ENCODE measurements at regions not wholly inside any gene's neighbourhood (a gene's known extent, or its start where the extent isn't known, plus 50 kb on each side); places are given as distances from the start of the nearest gene placed in this dataset.

GRCh38 chr12:60093428-60093827 lies 497.6 kb downstream of the SLC16A7 start:
- Mint-ChIP-seq H3K4me1 (no peaks in the 10 kb centered on the region), H3K27me3 (ENCODE audit: low read depth in 3 of 3) (peaks cover 0 to 2% (median 0%) of the 10 kb centered on the region in 3 donors), H3K4me3 (no peak overlapping the region), H3K36me3 (no peaks in the 10 kb centered on the region), H3K27ac (no peak overlapping the region), H3K9me3 (peaks cover 3 to 33% (median 16%) of the 10 kb centered on the region in 6 donors)
- no peak for DNase-seq

GRCh38 chr12:60094436-60094835 lies 498.6 kb downstream of the SLC16A7 start:
- Mint-ChIP-seq H3K4me3 (no peak overlapping the region), H3K4me1 (no peaks in the 10 kb centered on the region), H3K27ac (no peak overlapping the region), H3K27me3 (ENCODE audit: low read depth in 3 of 3) (peaks cover 0 to 2% (median 0%) of the 10 kb centered on the region in 3 donors), H3K36me3 (no peaks in the 10 kb centered on the region), H3K9me3 (peaks cover 3 to 33% (median 18%) of the 10 kb centered on the region in 6 donors)
- DNase-seq = no peak

DNA sequence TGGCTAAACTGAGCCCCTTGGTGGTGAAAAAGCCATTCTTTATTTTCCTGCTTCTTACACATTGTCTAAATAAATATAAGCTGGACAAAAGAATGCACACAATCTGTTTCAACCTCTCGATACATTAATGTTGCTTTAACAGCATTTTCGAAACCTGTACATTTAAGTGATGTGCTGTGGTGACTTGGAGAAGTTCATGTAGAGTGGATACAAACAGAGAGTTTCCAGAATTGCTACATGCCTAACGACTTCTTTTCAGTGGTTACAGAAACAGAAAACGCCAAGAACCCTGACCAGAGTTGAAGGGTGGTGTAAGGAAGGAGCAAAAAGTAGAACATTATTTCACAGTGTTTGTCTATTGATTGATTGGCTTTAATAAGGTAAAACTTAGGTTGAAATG lies 500.9 kb downstream of the SLC16A7 start:
- no peak overlapping the region for H3K27ac Mint-ChIP-seq
- no peak for DNase-seq
- H3K27me3 Mint-ChIP-seq (ENCODE audit: low read depth in 3 of 3) = peaks cover 0 to 4% (median 0%) of the 10 kb centered on the region in 3 donors
- no peaks in the 10 kb centered on the region for H3K4me1 Mint-ChIP-seq
- H3K36me3 Mint-ChIP-seq = no peaks in the 10 kb centered on the region
- no peak overlapping the region for H3K4me3 Mint-ChIP-seq
- H3K9me3 Mint-ChIP-seq = peaks cover 3 to 28% (median 17%) of the 10 kb centered on the region in 6 donors

DNA sequence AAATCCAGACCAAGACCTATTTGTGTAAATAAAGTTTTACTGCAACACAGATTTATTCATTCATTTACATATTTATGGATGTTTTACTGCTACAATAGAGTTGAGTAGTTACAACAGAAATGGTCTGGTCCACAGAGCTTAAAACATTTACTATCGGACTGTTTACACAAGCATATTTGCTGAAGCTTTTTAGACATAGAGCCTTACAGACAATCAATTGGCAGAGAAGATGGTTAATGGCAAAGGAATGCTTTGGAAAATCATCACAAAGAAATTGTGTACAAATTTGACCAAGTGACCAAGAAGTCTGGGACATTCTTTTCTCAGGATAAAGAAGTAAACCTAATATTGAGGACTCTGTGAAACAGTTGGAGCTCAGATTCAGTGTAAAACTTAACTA lies 504.3 kb downstream of the SLC16A7 start:
- no peak for DNase-seq
- Mint-ChIP-seq H3K4me3 (no peak overlapping the region), H3K27ac (no peak overlapping the region), H3K27me3 (ENCODE audit: low read depth in 3 of 3) (peaks cover 0 to 2% (median 0%) of the 10 kb centered on the region in 3 donors), H3K9me3 (peaks cover 3 to 28% (median 13%) of the 10 kb centered on the region in 6 donors), H3K36me3 (no peaks in the 10 kb centered on the region), H3K4me1 (no peaks in the 10 kb centered on the region)

- no peaks in the 10 kb centered on the region for H3K36me3 Mint-ChIP-seq
- H3K4me3 Mint-ChIP-seq = no peak overlapping the region
- H3K9me3 Mint-ChIP-seq = peaks cover 0 to 22% (median 13%) of the 10 kb centered on the region in 6 donors
- no peak overlapping the region for H3K27ac Mint-ChIP-seq
- peaks cover 0 to 2% (median 0%) of the 10 kb centered on the region in 3 donors for H3K27me3 Mint-ChIP-seq (ENCODE audit: low read depth in 3 of 3)
- DNase-seq = no peak
- H3K4me1 Mint-ChIP-seq = no peaks in the 10 kb centered on the region
Measured at GRCh38 chr12:60100852-60101251, 505.0 kb downstream of the SLC16A7 start.

DNA sequence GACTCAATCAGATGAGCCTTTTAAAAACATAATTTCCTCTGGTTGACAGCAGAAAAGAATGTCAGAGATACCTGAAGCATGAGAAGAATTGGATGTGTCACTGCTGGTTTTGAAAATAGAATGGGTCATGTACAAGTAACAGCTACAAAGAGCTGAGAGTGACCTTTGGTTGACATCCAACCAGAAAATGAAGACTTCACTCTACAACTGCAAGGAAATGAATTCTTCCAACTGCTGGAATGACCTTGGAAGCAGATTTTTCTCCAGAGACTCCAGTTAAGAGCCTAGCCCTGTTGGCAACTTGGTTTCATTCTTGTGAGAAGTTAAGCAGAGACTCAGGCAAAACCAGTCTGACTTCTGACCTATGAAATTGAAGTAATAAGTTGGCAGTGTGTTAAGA lies 505.9 kb downstream of the SLC16A7 start:
- Mint-ChIP-seq H3K36me3 (no peaks in the 10 kb centered on the region), H3K9me3 (peaks cover 0 to 22% (median 12%) of the 10 kb centered on the region in 6 donors), H3K4me3 (no peak overlapping the region), H3K27ac (no peak overlapping the region), H3K27me3 (ENCODE audit: low read depth in 3 of 3) (peaks cover 0 to 2% (median 0%) of the 10 kb centered on the region in 3 donors), H3K4me1 (no peaks in the 10 kb centered on the region)
- no peak for DNase-seq

DNA sequence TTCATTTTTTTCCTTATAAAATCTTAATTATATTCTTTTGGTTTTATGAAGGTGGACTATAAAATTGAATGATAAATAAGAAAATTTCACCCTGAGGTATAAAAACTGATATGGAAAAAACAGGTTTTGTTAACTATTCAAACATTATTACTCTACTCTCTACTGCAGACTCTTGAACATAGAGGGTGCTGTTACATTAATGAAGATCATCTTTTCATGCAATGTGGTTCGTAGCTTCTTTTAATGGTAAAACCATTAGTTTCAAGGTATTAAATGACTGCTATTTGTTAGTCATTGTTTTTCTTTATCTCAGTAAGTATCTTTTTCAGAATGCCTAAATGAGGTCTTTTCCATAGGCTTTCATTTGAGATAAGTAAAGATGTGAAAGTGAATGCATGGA lies 510.4 kb downstream of the SLC16A7 start:
- Mint-ChIP-seq H3K4me3 (no peak overlapping the region), H3K27ac (no peak overlapping the region), H3K27me3 (ENCODE audit: low read depth in 3 of 3) (peaks cover 0 to under 1% (median 0%) of the 10 kb centered on the region in 3 donors)

GRCh38 chr12:60107992-60108391 lies 512.2 kb downstream of the SLC16A7 start:
- Mint-ChIP-seq H3K4me1 (no peaks in the 10 kb centered on the region), H3K27me3 (ENCODE audit: low read depth in 3 of 3) (no peaks in the 10 kb centered on the region), H3K27ac (no peak overlapping the region), H3K36me3 (no peaks in the 10 kb centered on the region), H3K4me3 (no peak overlapping the region), H3K9me3 (peaks cover under 1 to 32% (median 6%) of the 10 kb centered on the region in 6 donors)
- no peak for DNase-seq

More for the DNA sequence above, 510.4 kb downstream of the SLC16A7 start:
- Mint-ChIP-seq H3K9me3 (peaks cover under 1 to 29% (median 5%) of the 10 kb centered on the region in 6 donors), H3K36me3 (no peaks in the 10 kb centered on the region), H3K4me1 (no peaks in the 10 kb centered on the region)
- no peak for DNase-seq

- Mint-ChIP-seq H3K9me3 (peaks cover 5 to 52% (median 19%) of the 10 kb centered on the region in 6 donors), H3K27ac (no peak overlapping the region), H3K4me3 (no peak overlapping the region), H3K36me3 (peaks cover 0 to 4% (median 3%) of the 10 kb centered on the region in 3 donors), H3K27me3 (ENCODE audit: low read depth in 3 of 3) (peaks cover 0 to 2% (median 0%) of the 10 kb centered on the region in 3 donors), H3K4me1 (no peaks in the 10 kb centered on the region)
- no peak for DNase-seq
Measured at GRCh38 chr12:60112063-60112462, 516.2 kb downstream of the SLC16A7 start.

GRCh38 chr12:60112763-60113162 lies 516.9 kb downstream of the SLC16A7 start:
- H3K27ac Mint-ChIP-seq = no peak overlapping the region
- peaks cover 0 to 4% (median 3%) of the 10 kb centered on the region in 3 donors for H3K36me3 Mint-ChIP-seq
- H3K4me1 Mint-ChIP-seq = no peaks in the 10 kb centered on the region
- no peak overlapping the region for H3K4me3 Mint-ChIP-seq
- DNase-seq = no peak
- peaks cover 5 to 52% (median 19%) of the 10 kb centered on the region in 6 donors for H3K9me3 Mint-ChIP-seq
- peaks cover 0 to 2% (median 0%) of the 10 kb centered on the region in 3 donors for H3K27me3 Mint-ChIP-seq (ENCODE audit: low read depth in 3 of 3)

DNA sequence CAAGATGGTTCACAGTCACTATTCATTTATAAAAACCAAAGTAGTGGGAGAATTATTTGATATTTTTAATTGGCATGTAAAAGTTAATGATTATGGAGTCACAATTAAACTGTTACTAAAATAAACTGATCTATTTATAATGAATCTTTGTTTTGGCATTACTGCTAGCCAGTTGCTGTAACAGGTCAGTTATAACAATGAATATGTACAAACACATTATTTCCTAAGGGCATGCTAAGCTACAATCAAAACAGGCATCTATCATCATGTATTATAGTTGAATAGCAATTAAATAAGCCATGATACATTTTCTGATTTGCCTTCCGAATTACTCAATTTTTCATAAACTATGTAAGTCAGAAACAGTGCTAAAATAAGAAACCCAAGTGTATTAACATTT lies 518.3 kb downstream of the SLC16A7 start:
- Mint-ChIP-seq H3K4me1 (no peaks in the 10 kb centered on the region), H3K27me3 (ENCODE audit: low read depth in 3 of 3) (peaks cover 0 to 2% (median 0%) of the 10 kb centered on the region in 3 donors), H3K27ac (no peak overlapping the region), H3K9me3 (peaks cover 5 to 48% (median 21%) of the 10 kb centered on the region in 6 donors), H3K4me3 (no peak overlapping the region), H3K36me3 (peaks cover 0 to 4% (median 3%) of the 10 kb centered on the region in 3 donors)
- no peak for DNase-seq

- Mint-ChIP-seq H3K9me3 (peaks cover 6 to 37% (median 18%) of the 10 kb centered on the region in 6 donors), H3K4me1 (no peaks in the 10 kb centered on the region), H3K27me3 (ENCODE audit: low read depth in 3 of 3) (peaks cover 0 to 2% (median 0%) of the 10 kb centered on the region in 3 donors), H3K4me3 (no peak overlapping the region), H3K27ac (no peak overlapping the region), H3K36me3 (peaks cover 0 to 4% (median 3%) of the 10 kb centered on the region in 3 donors)
- no peak for DNase-seq
Measured at GRCh38 chr12:60119327-60119726, 523.5 kb downstream of the SLC16A7 start.

GRCh38 chr12:60120199-60120598 lies 524.4 kb downstream of the SLC16A7 start:
- Mint-ChIP-seq H3K4me1 (no peaks in the 10 kb centered on the region), H3K4me3 (no peak overlapping the region), H3K36me3 (peaks cover 0 to 4% (median 2%) of the 10 kb centered on the region in 3 donors)

DNA sequence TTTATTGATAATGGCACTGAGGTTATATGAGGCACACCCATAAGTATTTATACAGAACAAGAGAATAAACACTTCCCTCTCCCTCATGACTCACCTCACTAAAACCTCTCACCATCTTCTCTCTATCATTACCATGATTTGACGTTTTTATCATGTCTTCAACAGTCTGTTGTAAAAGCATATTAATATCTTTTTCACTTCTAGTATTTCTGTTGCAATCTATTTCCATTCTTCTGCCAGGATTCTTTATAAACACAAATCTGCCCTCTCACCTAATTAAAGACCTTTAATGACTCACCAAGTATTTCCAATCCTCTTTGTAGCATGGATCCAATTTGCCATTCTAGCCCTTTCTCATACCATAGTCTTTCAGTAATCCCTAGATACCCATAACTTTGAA lies 527.7 kb downstream of the SLC16A7 start:
- Mint-ChIP-seq H3K36me3 (no peaks in the 10 kb centered on the region), H3K9me3 (peaks cover 3 to 36% (median 12%) of the 10 kb centered on the region in 6 donors), H3K27me3 (ENCODE audit: low read depth in 3 of 3) (no peaks in the 10 kb centered on the region), H3K4me1 (no peaks in the 10 kb centered on the region), H3K27ac (no peak overlapping the region), H3K4me3 (no peak overlapping the region)
- no peak for DNase-seq

More at GRCh38 chr12:60120199-60120598, 524.4 kb downstream of the SLC16A7 start:
- peaks cover 0 to 2% (median 0%) of the 10 kb centered on the region in 3 donors for H3K27me3 Mint-ChIP-seq (ENCODE audit: low read depth in 3 of 3)
- DNase-seq = no peak
- H3K27ac Mint-ChIP-seq = no peak overlapping the region
- peaks cover 7 to 36% (median 18%) of the 10 kb centered on the region in 6 donors for H3K9me3 Mint-ChIP-seq

DNA sequence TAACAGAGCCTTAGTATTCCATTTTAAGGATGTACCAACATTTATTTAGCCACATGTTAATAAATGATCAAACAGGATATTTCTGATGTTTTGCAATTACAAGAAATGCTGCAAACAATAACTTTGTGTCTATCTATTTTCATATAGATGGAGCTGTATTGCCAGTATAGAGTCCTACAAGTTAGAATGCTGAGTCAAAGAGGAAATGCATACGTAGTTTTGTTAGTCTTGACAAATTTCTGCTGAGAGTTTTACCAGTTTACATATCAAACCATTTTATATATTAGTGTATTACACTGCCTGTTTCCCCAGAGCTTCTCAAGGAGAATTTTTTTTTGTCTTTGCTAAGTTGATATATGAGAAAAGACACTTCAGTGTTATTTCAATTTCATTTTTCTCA lies 541.7 kb downstream of the SLC16A7 start:
- no peak for DNase-seq
- H3K36me3 Mint-ChIP-seq = no peaks in the 10 kb centered on the region
- H3K9me3 Mint-ChIP-seq = peaks cover 5 to 28% (median 10%) of the 10 kb centered on the region in 6 donors
- no peak overlapping the region for H3K4me3 Mint-ChIP-seq
- no peak overlapping the region for H3K27ac Mint-ChIP-seq
- peaks cover 0 to 1% (median 0%) of the 10 kb centered on the region in 3 donors for H3K27me3 Mint-ChIP-seq (ENCODE audit: low read depth in 3 of 3)
- no peaks in the 10 kb centered on the region for H3K4me1 Mint-ChIP-seq

All from immature natural killer cell (primary cell).